PC-9 (cell line): ENCODE measurements at regions not wholly inside any gene's neighbourhood (a gene's known extent, or its start where the extent isn't known, plus 50 kb on each side); places are given as distances from the start of the nearest gene placed in this dataset.

ENCODE experiments used
- BruUV-seq: library from RNA; stranded (reverse); fragments of 400-500 nt; replicated peaks from 2 replicates; lab custom pipeline; 2021; lab: Mats Ljungman, UMichigan
- CTCF ChIA-PET: fragments of 300-600 bp; sonication (Branson Sonifier 250); formaldehyde crosslinking; loops from one replicate; lab custom pipeline; 2022; ENCODE audit warnings: antibody characterized with exemption; lab: Charles Lee
- POLR2A ChIA-PET: fragments of 300-600 bp; sonication (Branson Sonifier 250); formaldehyde crosslinking; loops from one replicate; lab custom pipeline; 2022; ENCODE audit warnings: antibody characterized with exemption; ENCODE audit not compliant: unreplicated experiment; lab: Charles Lee
- DNase-seq, 2 experiments: peaks; one replicate each; pipeline versions ENCODE4 v3.0.0 to v3.0.0-alpha.2; 2015 to 2022; ENCODE audit warnings: mixed read lengths in 1 of 2
- H2AFZ ChIP-seq: fragments of 200-600 bp; sonication (generic); 2 replicates; pipeline ENCODE4 v1.8.1; 2017; ENCODE audit warnings: antibody characterized with exemption
- H3F3A ChIP-seq: fragments of 200-600 bp; sonication (generic); 2 replicates; pipeline ENCODE4 v1.8.1; 2017; ENCODE audit warnings: antibody characterized with exemption, mild to moderate bottlenecking, low read depth; ENCODE audit not compliant: insufficient read depth
- H3K27ac ChIP-seq: fragments of 200-600 bp; sonication (generic); 2 replicates; pipeline ENCODE4 v1.6.1; 2016; ENCODE audit warnings: mixed run types
- H3K27me3 ChIP-seq: fragments of 200-600 bp; sonication (generic); 2 replicates; pipeline ENCODE4 v1.6.1; 2016; ENCODE audit warnings: low read depth, mixed run types; ENCODE audit not compliant: insufficient read depth
- H3K36me3 ChIP-seq: fragments of 200-600 bp; sonication (generic); 2 replicates; pipeline ENCODE4 v1.6.1; 2016; ENCODE audit warnings: low read depth, mixed run types
- H3K4me1 ChIP-seq: fragments of 200-600 bp; sonication (generic); replicated peaks from 2 replicates; pipeline ENCODE4 v1.6.1; 2016; ENCODE audit warnings: mixed run types; ENCODE audit not compliant: insufficient read depth
- H3K4me2 ChIP-seq: fragments of 200-600 bp; sonication (generic); 2 replicates; pipeline ENCODE4 v1.6.1; 2017; ENCODE audit warnings: mixed run types
- H3K4me3 ChIP-seq: fragments of 200-600 bp; sonication (generic); 2 replicates; pipeline ENCODE4 v1.6.1; 2016; ENCODE audit warnings: mixed run types
- H3K79me2 ChIP-seq: fragments of 200-600 bp; sonication (generic); 2 replicates; pipeline ENCODE4 v1.6.1; 2017; ENCODE audit warnings: low read depth, mixed run types
- H3K9me2 ChIP-seq: fragments of 200-600 bp; sonication (generic); 2 replicates; pipeline ENCODE4 v1.8.1; 2017; ENCODE audit warnings: mild to moderate bottlenecking; ENCODE audit not compliant: insufficient read depth
- H3K9me3 ChIP-seq: fragments of 200-600 bp; sonication (generic); 2 replicates; pipeline ENCODE4 v1.8.1; 2016; ENCODE audit warnings: low read depth; ENCODE audit not compliant: insufficient read depth
- H4K20me1 ChIP-seq: fragments of 200-600 bp; sonication (generic); 2 replicates; pipeline ENCODE4 v1.8.1; 2017; ENCODE audit not compliant: insufficient read depth
- EZH2 ChIP-seq: fragments of 200-600 bp; sonication (generic); IDR thresholded peaks from 2 replicates; pipeline ENCODE4 v1.8.0; 2017; ENCODE audit warnings: antibody characterized with exemption, low read depth
- intact Hi-C: fragments of 100-400 bp; cut with micrococcal nuclease; formaldehyde crosslinking; loops from one replicate; pipeline ENCODE4 v1.10.0; 2022; ENCODE audit not compliant: unreplicated experiment
- TF ChIP-seq, protein P1 (sequence below): fragments of 200-600 bp; sonication (generic); conservative IDR thresholded peaks from 2 replicates; pipeline ENCODE4 v1.6.1; 2017; ENCODE audit warnings: mixed run types, antibody characterized with exemption, mild to moderate bottlenecking, moderate library complexity

GRCh38 chr12:105561546-105562198 is 231.2 kb downstream of the C12orf75 start:
- TF ChIP-seq, protein P1, sequence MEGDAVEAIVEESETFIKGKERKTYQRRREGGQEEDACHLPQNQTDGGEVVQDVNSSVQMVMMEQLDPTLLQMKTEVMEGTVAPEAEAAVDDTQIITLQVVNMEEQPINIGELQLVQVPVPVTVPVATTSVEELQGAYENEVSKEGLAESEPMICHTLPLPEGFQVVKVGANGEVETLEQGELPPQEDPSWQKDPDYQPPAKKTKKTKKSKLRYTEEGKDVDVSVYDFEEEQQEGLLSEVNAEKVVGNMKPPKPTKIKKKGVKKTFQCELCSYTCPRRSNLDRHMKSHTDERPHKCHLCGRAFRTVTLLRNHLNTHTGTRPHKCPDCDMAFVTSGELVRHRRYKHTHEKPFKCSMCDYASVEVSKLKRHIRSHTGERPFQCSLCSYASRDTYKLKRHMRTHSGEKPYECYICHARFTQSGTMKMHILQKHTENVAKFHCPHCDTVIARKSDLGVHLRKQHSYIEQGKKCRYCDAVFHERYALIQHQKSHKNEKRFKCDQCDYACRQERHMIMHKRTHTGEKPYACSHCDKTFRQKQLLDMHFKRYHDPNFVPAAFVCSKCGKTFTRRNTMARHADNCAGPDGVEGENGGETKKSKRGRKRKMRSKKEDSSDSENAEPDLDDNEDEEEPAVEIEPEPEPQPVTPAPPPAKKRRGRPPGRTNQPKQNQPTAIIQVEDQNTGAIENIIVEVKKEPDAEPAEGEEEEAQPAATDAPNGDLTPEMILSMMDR = no peak
- TF ChIP-seq EZH2 = no peak
- Histone ChIP-seq H3K36me3 (no peaks in the 10 kb centered on the region), H3K27ac (peak overlapping the region; percentile 74), H3F3A (peaks cover 9% of the 10 kb centered on the region), H3K4me1 (peaks cover 26% of the 10 kb centered on the region), H3K9me3 (no peaks in the 10 kb centered on the region), H2AFZ (peak overlapping the region; percentile 87), H3K4me2 (peak overlapping the region; percentile 89), H3K9me2 (no peaks in the 10 kb centered on the region), H3K4me3 (peak overlapping the region; percentile 55; the same call in 1 of the 2 replicates), H4K20me1 (no peaks in the 10 kb centered on the region), H3K27me3 (no peaks in the 10 kb centered on the region), H3K79me2 (no peaks in the 10 kb centered on the region)
- peak in 1 of 2 experiments; percentile 52 for DNase-seq
- intact Hi-C loops = loop anchor here (5.0 kb wide), 2 partner anchors 104 to 571 kb away; no protein-coding TSS in a partner anchor
- CTCF ChIA-PET = interaction anchor here (0.8 kb wide), 1 partner anchor 575 kb away, joined by 5 read pairs; no protein-coding TSS in a partner anchor
- POLR2A ChIA-PET = interaction anchor here (0.6 kb wide), 3 partner anchors 67 to 1281 kb away, joined by 3 to 9 read pairs (median 6); no protein-coding TSS in a partner anchor
- BruUV-seq = no TSS peak

- Histone ChIP-seq H3K4me1 (peaks cover 26% of the 10 kb centered on the region), H4K20me1 (no peaks in the 10 kb centered on the region), H3K9me2 (no peaks in the 10 kb centered on the region), H3K79me2 (no peaks in the 10 kb centered on the region), H3K27ac (peak overlapping the region; percentile 74), H3K4me2 (peak overlapping the region; percentile 89), H2AFZ (peak overlapping the region; percentile 87), H3K9me3 (no peaks in the 10 kb centered on the region), H3F3A (peaks cover 9% of the 10 kb centered on the region), H3K4me3 (peak overlapping the region; percentile 55; the same call in 1 of the 2 replicates), H3K27me3 (no peaks in the 10 kb centered on the region), H3K36me3 (no peaks in the 10 kb centered on the region)
- BruUV-seq = TSS peak; percentile 39
- TF ChIP-seq, protein P1 = no peak
- TF ChIP-seq EZH2 = no peak
- peak; percentile 66 to 84 for DNase-seq
- POLR2A ChIA-PET = interaction anchor here (0.6 to 0.7 kb wide), 5 partner anchors 68 to 1282 kb away, joined by 3 to 16 read pairs (median 6); no protein-coding TSS in a partner anchor
- CTCF ChIA-PET = interaction anchor here (0.6 to 0.8 kb wide), 2 partner anchors 574 to 1454 kb away, joined by 4 to 5 read pairs; no protein-coding TSS in a partner anchor
- intact Hi-C loops = loop anchor here (5.0 kb wide), 2 partner anchors 105 to 570 kb away; no protein-coding TSS in a partner anchor
Observed at GRCh38 chr12:105562199-105562971, 231.9 kb downstream of the C12orf75 start.

GRCh38 chr12:105567061-105567460 is 236.6 kb downstream of the C12orf75 start:
- H3K9me2 ChIP-seq = no peaks in the 10 kb centered on the region
- no peak for TF ChIP-seq EZH2
- TF ChIP-seq, protein P1 = no peak
- no peaks in the 10 kb centered on the region for H3K27me3 ChIP-seq
- H3K9me3 ChIP-seq = no peaks in the 10 kb centered on the region
- H3K4me3 ChIP-seq = no peak overlapping the region
- intact Hi-C loops = no loop called here
- H4K20me1 ChIP-seq = no peaks in the 10 kb centered on the region
- no peaks in the 10 kb centered on the region for H3K79me2 ChIP-seq
- no peak overlapping the region for H3K4me2 ChIP-seq
- ChIA-PET CTCF (no interaction called here), POLR2A (no interaction called here)
- DNase-seq = no peak
- no TSS peak for BruUV-seq
- H3K4me1 ChIP-seq = peaks cover 13% of the 10 kb centered on the region
- H2AFZ ChIP-seq = no peak overlapping the region
- H3K27ac ChIP-seq = no peak overlapping the region
- no peaks in the 10 kb centered on the region for H3K36me3 ChIP-seq
- H3F3A ChIP-seq = peaks cover 2% of the 10 kb centered on the region
